H9 (cell line): ENCODE measurements at regions not wholly inside any gene's neighbourhood (a gene's known extent, or its start where the extent isn't known, plus 50 kb on each side); places are given as distances from the start of the nearest gene placed in this dataset.

Source experiments
- DNase-seq: peaks from one replicate; pipeline ENCODE4 v3.0.0-alpha.2; 2017
- H2AFZ ChIP-seq: one replicate; pipeline ENCODE4 v1.6.1; 2013; ENCODE audit warnings: mild to moderate bottlenecking, low read length, control low read depth, moderate library complexity
- H2AK5ac ChIP-seq: 2 replicates; pipeline ENCODE4 v1.6.1; 2013; ENCODE audit warnings: low read length, control low read depth, mixed read lengths; ENCODE audit not compliant: insufficient read length
- H2BK120ac ChIP-seq: one replicate; pipeline ENCODE4 v1.6.1; 2013; ENCODE audit warnings: low read depth, mild to moderate bottlenecking, low read length, control low read depth, inconsistent platforms; ENCODE audit not compliant: poor library complexity, severe bottlenecking
- H2BK12ac ChIP-seq: 2 replicates; pipeline ENCODE4 v1.6.1; 2013; ENCODE audit warnings: low read length, control low read depth, mixed read lengths, low read depth; ENCODE audit not compliant: insufficient read length
- H2BK15ac ChIP-seq: 2 replicates; pipeline ENCODE4 v1.6.1; 2013; ENCODE audit warnings: low read depth, low read length, control low read depth
- H2BK20ac ChIP-seq: one replicate; pipeline ENCODE4 v1.6.1; 2013; ENCODE audit warnings: low read depth, mild to moderate bottlenecking, low read length, control low read depth, inconsistent platforms; ENCODE audit not compliant: poor library complexity, severe bottlenecking
- H2BK5ac ChIP-seq: 2 replicates; pipeline ENCODE4 v1.6.1; 2013; ENCODE audit warnings: low read length, control low read depth, mixed read lengths; ENCODE audit not compliant: insufficient read length
- H3K14ac ChIP-seq: 2 replicates; pipeline ENCODE4 v1.6.1; 2013; ENCODE audit warnings: low read length, control low read depth; ENCODE audit not compliant: insufficient read depth
- H3K18ac ChIP-seq: 2 replicates; pipeline ENCODE4 v1.6.1; 2013; ENCODE audit warnings: low read depth, mild to moderate bottlenecking, mixed read lengths, low read length, control low read depth; ENCODE audit not compliant: insufficient read length
- H3K23ac ChIP-seq: 2 replicates; pipeline ENCODE4 v1.6.1; 2013; ENCODE audit warnings: low read length, control low read depth, mixed read lengths, low read depth; ENCODE audit not compliant: insufficient read length
- H3K23me2 ChIP-seq: 2 replicates; pipeline ENCODE4 v1.6.1; 2013; ENCODE audit warnings: low read depth, mild to moderate bottlenecking, mixed read lengths, low read length, control low read depth; ENCODE audit not compliant: insufficient read length, poor library complexity, severe bottlenecking
- H3K27ac ChIP-seq: 2 replicates; pipeline ENCODE4 v1.5.1; 2013; ENCODE audit warnings: low read length, control low read depth, mixed read lengths, low read depth; ENCODE audit not compliant: insufficient read length
- H3K27me3 ChIP-seq: 2 replicates; pipeline ENCODE4 v1.6.1; 2013; ENCODE audit warnings: low read length, control low read depth, inconsistent platforms; ENCODE audit not compliant: insufficient read depth
- H3K4ac ChIP-seq: 2 replicates; pipeline ENCODE4 v1.6.1; 2013; ENCODE audit warnings: low read depth, mild to moderate bottlenecking, control low read depth, inconsistent platforms, low read length, moderate library complexity
- H3K4me1 ChIP-seq: 2 replicates; pipeline ENCODE4 v1.6.1; 2013; ENCODE audit warnings: low read length, control low read depth, inconsistent platforms; ENCODE audit not compliant: insufficient read depth
- H3K4me2 ChIP-seq: 2 replicates; pipeline ENCODE4 v1.6.1; 2013; ENCODE audit warnings: low read length, control low read depth, mixed read lengths; ENCODE audit not compliant: insufficient read length, insufficient read depth
- H3K56ac ChIP-seq: 2 replicates; pipeline ENCODE4 v1.6.1; 2013; ENCODE audit warnings: low read depth, mild to moderate bottlenecking, mixed read lengths, low read length, control low read depth; ENCODE audit not compliant: insufficient read length
- H3K79me1 ChIP-seq: 2 replicates; pipeline ENCODE4 v1.6.1; 2013; ENCODE audit warnings: low read depth, mild to moderate bottlenecking, moderate library complexity, low read length, control low read depth, inconsistent platforms; ENCODE audit not compliant: insufficient read depth, poor library complexity, severe bottlenecking
- H3K79me2 ChIP-seq: 2 replicates; pipeline ENCODE4 v1.6.1; 2013; ENCODE audit warnings: low read length, control low read depth, inconsistent platforms; ENCODE audit not compliant: insufficient read depth
- H3K9ac ChIP-seq: 2 replicates; pipeline ENCODE4 v1.6.1; 2013; ENCODE audit warnings: low read length, control low read depth, mixed read lengths; ENCODE audit not compliant: insufficient read length; ENCODE audit errors: extremely low read depth
- H3K9me3 ChIP-seq: one replicate; pipeline ENCODE4 v1.6.1; 2013; ENCODE audit warnings: low read depth, low read length, inconsistent platforms; ENCODE audit not compliant: control insufficient read depth
- H3T11ph ChIP-seq: one replicate; pipeline ENCODE4 v1.6.1; 2013; ENCODE audit warnings: mild to moderate bottlenecking, low read length, control low read depth, inconsistent platforms
- H4K20me1 ChIP-seq: one replicate; pipeline ENCODE4 v1.6.1; 2013; ENCODE audit not compliant: control insufficient read depth, insufficient read length, insufficient read depth
- H4K5ac ChIP-seq: 2 replicates; pipeline ENCODE4 v1.6.1; 2013; ENCODE audit warnings: low read depth, mild to moderate bottlenecking, mixed read lengths, low read length, control low read depth; ENCODE audit not compliant: insufficient read length
- H4K8ac ChIP-seq: replicated peaks from 2 replicates; pipeline ENCODE4 v1.6.1; 2013; ENCODE audit warnings: low read length, control low read depth, mixed read lengths, low read depth; ENCODE audit not compliant: insufficient read length
- H4K91ac ChIP-seq: 2 replicates; pipeline ENCODE4 v1.6.1; 2013; ENCODE audit warnings: low read depth, mild to moderate bottlenecking, moderate library complexity, mixed read lengths, low read length, control low read depth; ENCODE audit not compliant: insufficient read length
- H3K27ac Mint-ChIP-seq, 3 experiments: 2 replicates in 2 of 3; 3 replicates in 1 of 3; pipeline ENCODE4 v1.8.0; 2020 to 2021; ENCODE audit warnings: mixed read lengths in 3 of 3, mild to moderate bottlenecking in 1 of 3, moderate library complexity in 1 of 3
- H3K27me3 Mint-ChIP-seq: 2 replicates; pipeline ENCODE4 v1.8.0; 2021; ENCODE audit warnings: low read depth, mild to moderate bottlenecking, moderate library complexity, mixed read lengths
- H3K36me3 Mint-ChIP-seq, 3 experiments: 2 replicates in 2 of 3; 3 replicates in 1 of 3; pipeline ENCODE4 v1.8.0; 2020 to 2021; ENCODE audit warnings: low read depth in 3 of 3, mixed read lengths in 3 of 3; ENCODE audit not compliant: insufficient read depth in 1 of 3
- H3K4me1 Mint-ChIP-seq, 2 experiments: 2 replicates each; pipeline ENCODE4 v1.8.0; 2020; ENCODE audit warnings: mixed read lengths in 2 of 2
- H3K4me3 Mint-ChIP-seq, 2 experiments: 2 replicates in 1 of 2; 3 replicates in 1 of 2; pipeline ENCODE4 v1.8.0; 2020 to 2021; ENCODE audit warnings: mild to moderate bottlenecking in 2 of 2, mixed read lengths in 2 of 2, moderate library complexity in 1 of 2
- H3K9me3 Mint-ChIP-seq, 2 experiments: 2 replicates in 1 of 2; 3 replicates in 1 of 2; pipeline ENCODE4 v1.8.0; 2020; ENCODE audit warnings: mild to moderate bottlenecking in 2 of 2, mixed read lengths in 2 of 2, moderate library complexity in 1 of 2
- CTCF ChIP-seq: fragments of 200-600 bp; sonication (generic); conservative IDR thresholded peaks from 3 replicates; pipeline ENCODE4 v1.8.0; 2021; ENCODE audit warnings: antibody characterized with exemption, mild to moderate bottlenecking
- WGBS: extraction: QIAGEN DNeasy Blood & Tissue Kit; methylation state at CpG from one replicate; pipeline ENCODE4 v1.1.7; 2013; ENCODE audit warnings: missing lambda C conversion rate, low lambda C conversion rate, mixed read lengths; ENCODE audit not compliant: insufficient read length; ENCODE audit errors: extremely low coverage; 5-methylcytosine and 5-hydroxymethylcytosine counted together

- no peaks in the 10 kb centered on the region; a peak in 1 of 7 replicates for H3K36me3 Mint-ChIP-seq
- no peak overlapping the region for H4K8ac ChIP-seq
- no peaks in the 10 kb centered on the region for H4K20me1 ChIP-seq
- H3K14ac ChIP-seq: no peak overlapping the region
- no peaks in the 10 kb centered on the region for H3K4me1 ChIP-seq
- no peak overlapping the region for H2BK5ac ChIP-seq
- no peak overlapping the region for H2AFZ ChIP-seq
- no CpG with 5 or more reads among the region's 1 CpG for WGBS
- H2BK12ac ChIP-seq: no peak overlapping the region
- H2BK120ac ChIP-seq: no peak overlapping the region
- H3K4me1 Mint-ChIP-seq: peaks cover 7 to 15% of the 10 kb centered on the region in 2 experiments
- H3K9me3 ChIP-seq: no peaks in the 10 kb centered on the region
- no peak overlapping the region for H4K5ac ChIP-seq
- DNase-seq: no peak
- no peak overlapping the region for H3K4me2 ChIP-seq
- H2BK15ac ChIP-seq: no peak overlapping the region
- no peak overlapping the region for H3K27ac ChIP-seq
- H3K23ac ChIP-seq: no peak overlapping the region
- H3K4ac ChIP-seq: no peak overlapping the region
- no peaks in the 10 kb centered on the region for H3K27me3 ChIP-seq
- H3K9ac ChIP-seq: no peak overlapping the region
- H3T11ph ChIP-seq: no peak overlapping the region
- no peaks in the 10 kb centered on the region for H3K79me2 ChIP-seq
- H3K18ac ChIP-seq: no peak overlapping the region
- peaks cover 0 to 2% of the 10 kb centered on the region in 2 experiments; a peak in 1 of 5 replicates for H3K9me3 Mint-ChIP-seq
- no peak overlapping the region for H3K4me3 Mint-ChIP-seq
- H3K27me3 Mint-ChIP-seq: no peaks in the 10 kb centered on the region
- H3K79me1 ChIP-seq: no peaks in the 10 kb centered on the region
- H3K27ac Mint-ChIP-seq: no peak overlapping the region
- no peak overlapping the region for H2BK20ac ChIP-seq
- no peaks in the 10 kb centered on the region for H3K23me2 ChIP-seq
- no peak for TF ChIP-seq CTCF
- no peak overlapping the region for H4K91ac ChIP-seq
- no peak overlapping the region for H2AK5ac ChIP-seq
- H3K56ac ChIP-seq: no peak overlapping the region
Observed at GRCh38 chr3:82521657-82522056, 760.2 kb upstream of the GBE1 start.
